HG02870 (cell line): ENCODE measurements at regions not wholly inside any gene's neighbourhood (a gene's known extent, or its start where the extent isn't known, plus 50 kb on each side); places are given as distances from the start of the nearest gene placed in this dataset.

Experiments used
- ATAC-seq: cut with Tn5 transposase; IDR thresholded peaks from one replicate; pipeline ENCODE4 v1.9.1; 2021; ENCODE audit warnings: mild to moderate bottlenecking, moderate library complexity; ENCODE audit not compliant: unreplicated experiment

GRCh38 chr16:85356157-85356556, 243.9 kb upstream of the CIBAR2 start:
- no peak for ATAC-seq

- no peak for ATAC-seq
Observed at GRCh38 chr16:85357323-85357722, 245.1 kb upstream of the CIBAR2 start.

GRCh38 chr16:85357924-85358505, 245.7 kb upstream of the CIBAR2 start:
- ATAC-seq, result no peak

GRCh38 chr16:85358704-85359146, 246.5 kb upstream of the CIBAR2 start:
- no peak for ATAC-seq

GRCh38 chr16:85359147-85359822, 247.0 kb upstream of the CIBAR2 start:
- ATAC-seq, result no peak

- no peak for ATAC-seq
Observed at GRCh38 chr16:85360323-85361277, 248.3 kb upstream of the CIBAR2 start.

- ATAC-seq, result no peak
Observed at GRCh38 chr16:85361441-85362118, 249.3 kb upstream of the CIBAR2 start.

GRCh38 chr16:85362443-85362842, 250.2 kb upstream of the CIBAR2 start:
- no peak for ATAC-seq

GRCh38 chr16:85363427-85363826, 249.7 kb upstream of the GSE1 start:
- ATAC-seq, result no peak

GRCh38 chr16:85363881-85364280, 249.2 kb upstream of the GSE1 start:
- ATAC-seq, result no peak

- no peak for ATAC-seq
Observed at GRCh38 chr16:85364323-85365040, 248.6 kb upstream of the GSE1 start.

GRCh38 chr16:85365120-85365519, 248.0 kb upstream of the GSE1 start:
- no peak for ATAC-seq

GRCh38 chr16:85366031-85366763, 246.9 kb upstream of the GSE1 start:
- no peak for ATAC-seq

GRCh38 chr16:85367485-85367884, 245.6 kb upstream of the GSE1 start:
- ATAC-seq, result no peak

- no peak for ATAC-seq
Observed at GRCh38 chr16:85369060-85369459, 244.1 kb upstream of the GSE1 start.

- ATAC-seq, result no peak
Observed at GRCh38 chr16:85369741-85370528, 243.2 kb upstream of the GSE1 start.

- no peak for ATAC-seq
Observed at GRCh38 chr16:85370543-85370880, 242.6 kb upstream of the GSE1 start.

GRCh38 chr16:85370881-85371651, 242.1 kb upstream of the GSE1 start:
- no peak for ATAC-seq
